ENCODE measurements at regions not wholly inside any gene's neighbourhood (a gene's known extent, or its start where the extent isn't known, plus 50 kb on each side); places are given as distances from the start of the nearest gene placed in this dataset.
A peak's percentile ranks its signal among the peaks of the same experiment; 100 is the strongest.

DNA sequence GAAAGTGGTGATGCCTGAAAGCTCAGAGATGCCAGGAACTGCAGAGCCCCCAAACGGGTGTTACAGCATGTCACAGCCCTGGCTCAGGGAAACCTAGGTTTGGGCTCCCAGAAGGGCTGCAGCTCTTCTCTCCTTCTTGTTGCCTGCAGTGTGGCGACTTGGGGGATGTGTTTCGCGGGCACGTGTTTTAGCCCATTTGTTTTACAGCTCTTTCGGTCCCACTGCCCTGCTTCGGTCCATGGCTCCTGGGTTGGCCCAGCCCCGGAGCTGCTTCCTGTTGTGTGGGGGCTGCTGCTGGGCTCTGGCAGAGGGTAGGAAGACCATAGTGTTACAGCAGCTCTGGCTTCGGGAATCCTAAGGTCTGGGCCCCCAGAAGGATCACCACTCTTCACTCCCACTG lies 222.9 kb upstream of the RIOK2 start:
- DNase-seq (ENCODE audit: low spot score), result no peak

DNA sequence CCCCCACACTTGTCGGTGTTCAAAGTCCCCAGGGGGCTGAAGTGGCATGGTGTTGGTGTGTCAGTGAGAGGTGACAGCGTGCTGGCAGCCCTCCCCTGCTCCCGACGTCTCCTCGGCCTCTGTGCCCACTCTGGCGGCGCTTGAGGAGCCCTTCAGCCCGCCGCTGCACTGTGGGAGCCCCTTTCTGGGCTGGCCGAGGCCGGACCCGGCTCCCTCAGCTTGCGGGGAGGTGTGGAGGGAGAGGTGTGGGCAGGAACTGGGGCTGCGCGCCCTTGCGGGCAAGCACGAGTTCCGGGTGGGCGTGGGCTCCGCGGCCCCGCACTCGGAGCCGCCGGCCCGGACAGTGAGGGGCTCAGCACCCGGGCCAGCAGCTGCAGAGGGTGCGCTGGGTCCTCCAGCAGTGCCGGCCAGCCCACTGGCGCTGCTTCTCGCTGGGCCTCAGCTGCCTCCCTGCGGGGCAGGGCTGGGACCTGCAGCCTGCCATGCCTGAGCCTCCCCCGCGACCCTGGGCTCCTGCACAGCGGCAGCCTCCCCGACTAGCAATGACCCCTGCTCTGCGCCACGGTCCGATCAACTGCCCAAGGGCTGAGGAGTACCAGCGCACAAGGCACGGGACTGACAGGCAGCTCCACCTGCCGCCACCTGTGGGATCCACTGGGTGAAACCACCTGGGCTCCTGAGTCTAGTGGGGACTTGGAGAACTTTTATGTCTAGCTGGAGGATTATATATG lies 224.1 kb upstream of the RIOK2 start:
- no peak for DNase-seq (ENCODE audit: low spot score)

DNA sequence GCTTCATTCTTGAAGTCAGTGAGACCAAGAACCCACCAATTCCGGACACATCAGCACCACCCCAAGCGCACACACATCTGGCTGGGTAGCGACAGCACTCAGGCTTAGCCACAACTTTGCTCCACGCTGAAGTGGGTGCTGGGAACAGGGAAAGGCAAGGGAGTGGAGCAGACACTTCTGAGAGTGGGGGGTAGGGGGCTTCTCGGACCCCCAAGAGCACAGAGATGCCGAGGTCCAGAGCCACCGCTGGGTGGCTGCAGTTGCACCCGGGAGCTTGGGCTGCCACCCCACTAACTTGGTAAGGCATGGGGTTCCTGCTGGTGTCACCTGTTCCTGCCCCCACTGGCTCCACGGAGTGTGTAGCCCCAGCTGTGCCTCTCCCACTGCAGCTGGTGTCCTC lies 225.3 kb upstream of the RIOK2 start:
- no peak for DNase-seq (ENCODE audit: low spot score)

DNA sequence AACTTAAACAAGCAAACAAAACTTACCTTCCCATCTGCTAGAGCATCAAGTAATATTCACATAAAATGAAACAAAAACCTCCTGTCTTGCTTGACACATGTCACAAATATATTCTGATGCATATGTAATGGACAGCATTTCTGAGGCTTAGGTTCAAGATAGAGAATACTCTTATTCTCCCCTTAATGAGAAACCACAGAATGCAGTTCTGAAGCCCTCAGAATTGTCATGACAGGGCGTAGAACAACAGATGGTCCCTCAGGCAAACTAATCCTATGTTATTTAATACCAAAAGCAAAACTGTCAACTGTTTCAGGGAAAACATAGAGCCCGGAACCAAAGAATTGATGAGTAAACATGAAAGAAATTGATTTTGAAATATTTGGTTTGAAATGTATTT lies 229.9 kb upstream of the RIOK2 start:
- DNase-seq (ENCODE audit: low spot score), result no peak

DNA sequence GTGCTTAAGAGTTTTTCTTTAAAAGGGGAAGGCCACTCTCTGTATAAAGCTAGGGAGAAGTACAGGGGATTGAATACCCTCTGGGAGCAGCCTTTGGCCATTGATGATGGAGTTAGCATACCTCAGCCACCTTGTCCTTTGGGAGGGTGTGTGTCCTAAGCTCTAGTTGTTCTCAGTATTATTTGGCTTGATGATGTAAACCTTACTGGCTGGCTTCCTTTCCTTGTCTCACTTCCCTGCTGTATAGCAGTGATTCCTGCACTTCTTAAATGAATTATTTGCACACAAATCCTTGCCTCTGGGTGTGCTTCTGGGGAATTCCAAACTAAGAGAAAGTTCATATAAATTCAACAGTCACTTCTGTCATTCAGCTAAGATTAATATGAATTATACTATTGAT lies 234.9 kb upstream of the RIOK2 start:
- no peak for DNase-seq (ENCODE audit: low spot score)

DNA sequence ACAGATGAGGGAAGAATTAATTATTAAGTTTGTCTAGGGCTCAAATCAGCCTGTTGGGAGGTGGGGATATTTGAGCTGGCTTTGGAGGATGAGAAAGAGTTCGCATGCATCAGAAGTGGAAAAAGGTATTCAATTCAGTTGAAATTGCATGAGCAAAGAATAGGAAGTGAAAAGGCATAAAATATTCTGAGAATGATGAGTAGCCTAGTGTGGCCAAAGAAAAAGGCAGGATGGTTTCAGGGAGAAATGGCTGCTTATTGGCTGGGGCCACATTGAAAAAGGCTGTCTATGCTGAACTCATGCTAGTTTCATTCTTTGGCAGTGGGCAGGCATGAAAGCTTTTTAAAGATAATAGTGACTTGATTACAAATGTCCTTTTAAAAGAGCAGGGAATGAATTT lies 235.4 kb upstream of the RIOK2 start:
- no peak for DNase-seq (ENCODE audit: low spot score)

DNA sequence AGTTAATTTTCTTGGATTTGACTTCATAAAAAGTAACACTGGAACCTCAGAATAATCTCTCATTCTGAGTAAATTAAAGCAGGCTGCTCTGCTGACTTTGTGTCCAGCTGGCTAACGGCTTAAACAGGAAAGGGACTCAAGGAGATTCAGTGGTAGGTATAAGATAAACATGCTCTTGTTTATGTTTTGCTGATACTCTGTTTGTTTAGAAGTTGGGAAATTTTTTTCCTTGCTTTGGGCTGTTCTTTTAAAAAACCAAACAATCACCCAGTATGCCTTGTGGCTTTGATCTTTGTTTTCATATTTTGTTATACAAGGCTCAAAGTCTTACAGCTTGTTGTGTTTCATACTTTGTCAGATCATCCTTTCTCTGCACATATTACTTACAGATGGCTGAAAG lies 237.6 kb upstream of the RIOK2 start:
- DNase-seq (ENCODE audit: low spot score), result no peak

DNA sequence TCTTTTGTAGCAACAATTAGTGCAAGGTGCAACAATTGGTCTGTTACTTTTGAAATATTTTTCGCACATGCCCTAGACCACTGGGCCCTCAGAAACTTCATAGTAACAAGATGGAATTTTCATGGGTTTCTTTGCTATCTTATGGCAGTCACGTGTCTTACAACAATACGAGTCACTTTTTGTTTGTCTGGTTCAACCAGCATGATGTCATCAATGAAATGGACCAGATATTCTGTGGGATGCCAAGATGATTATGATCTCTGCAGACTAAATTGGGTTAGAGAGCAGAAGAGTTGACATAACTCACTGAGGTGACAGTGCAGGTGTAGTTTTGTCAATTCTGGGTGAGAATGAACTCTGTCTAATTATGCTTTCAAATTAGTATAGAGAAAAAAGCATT lies 239.6 kb upstream of the RIOK2 start:
- no peak for DNase-seq (ENCODE audit: low spot score)

DNA sequence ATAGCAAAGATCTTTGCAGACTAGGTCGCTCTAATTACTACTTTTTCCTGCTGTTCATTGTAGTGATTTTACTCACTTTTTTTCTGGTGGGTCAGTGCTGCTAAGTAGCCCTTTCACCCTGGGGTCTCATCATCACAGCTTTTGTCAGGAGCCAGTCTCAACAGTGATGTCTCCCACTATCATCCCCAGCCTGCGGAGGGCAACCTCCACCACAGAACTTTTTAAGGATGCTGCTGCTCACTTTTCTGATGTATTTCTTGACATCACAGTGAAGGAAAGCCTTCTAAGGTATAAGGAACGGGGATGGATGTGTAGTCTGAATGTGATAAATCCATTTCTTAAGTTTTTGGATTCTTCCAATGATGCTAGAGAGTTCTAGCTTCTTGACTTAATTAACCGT lies 242.5 kb upstream of the RIOK2 start:
- peak; percentile 13 for DNase-seq (ENCODE audit: low spot score)

DNA sequence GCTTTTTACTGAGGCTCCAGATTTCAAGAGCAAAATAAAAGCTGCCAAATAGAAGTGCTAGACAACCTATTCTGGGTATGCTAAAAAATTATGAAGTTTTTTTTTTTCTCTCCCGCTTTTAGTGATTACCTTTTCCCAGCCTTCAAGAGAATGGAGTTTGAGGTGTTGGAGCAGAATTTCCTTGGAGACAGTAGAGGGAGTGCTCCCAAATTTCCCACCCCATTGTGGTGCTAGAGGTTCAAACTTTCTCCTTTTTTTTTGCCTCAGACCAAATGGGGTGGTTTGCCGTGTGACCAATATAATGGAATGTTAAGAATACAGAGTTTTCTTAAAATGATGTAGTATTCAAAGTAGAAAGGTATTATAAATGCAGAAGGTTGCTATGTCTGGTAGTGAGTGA lies 244.2 kb upstream of the RIOK2 start:
- DNase-seq (ENCODE audit: low spot score), result no peak

DNA sequence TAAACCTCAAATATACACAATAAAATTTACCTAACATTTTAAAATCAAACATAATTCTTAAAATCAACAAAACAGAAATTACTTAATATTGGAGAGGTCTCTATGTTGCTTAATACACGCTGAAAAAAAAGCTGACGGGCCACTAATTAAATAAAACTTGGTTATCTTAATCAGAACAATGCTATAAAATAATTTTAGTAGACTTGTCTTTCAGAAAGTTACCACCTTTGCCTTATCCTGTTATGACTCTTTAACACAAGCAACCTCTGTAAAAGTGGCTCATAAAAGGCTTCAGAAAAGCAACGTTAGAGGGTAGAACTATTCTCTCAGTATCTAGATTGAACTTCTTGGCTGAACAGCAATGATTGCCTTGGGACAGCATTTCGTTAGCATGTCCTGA lies 251.0 kb upstream of the RIOK2 start:
- DNase-seq (ENCODE audit: low spot score), result no peak

DNA sequence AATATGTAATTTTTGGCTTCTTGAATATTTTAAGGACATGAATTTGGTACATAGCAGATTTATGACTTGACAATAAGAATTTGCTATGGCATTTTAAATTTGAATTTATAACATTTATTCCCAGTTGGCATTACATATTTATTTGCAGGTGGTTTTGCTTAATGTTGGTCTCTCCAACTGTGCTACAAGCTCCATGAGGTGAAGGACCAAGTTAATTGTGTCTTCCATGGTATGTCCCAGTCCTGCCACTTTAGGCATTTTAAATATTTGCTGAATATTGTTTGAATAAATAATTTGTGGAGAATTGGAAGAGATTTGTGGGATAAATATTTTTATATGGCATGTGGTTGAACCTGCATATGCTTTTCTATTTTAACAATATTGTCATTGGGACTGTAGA lies 253.4 kb upstream of the RIOK2 start:
- no peak for DNase-seq (ENCODE audit: low spot score)

DNA sequence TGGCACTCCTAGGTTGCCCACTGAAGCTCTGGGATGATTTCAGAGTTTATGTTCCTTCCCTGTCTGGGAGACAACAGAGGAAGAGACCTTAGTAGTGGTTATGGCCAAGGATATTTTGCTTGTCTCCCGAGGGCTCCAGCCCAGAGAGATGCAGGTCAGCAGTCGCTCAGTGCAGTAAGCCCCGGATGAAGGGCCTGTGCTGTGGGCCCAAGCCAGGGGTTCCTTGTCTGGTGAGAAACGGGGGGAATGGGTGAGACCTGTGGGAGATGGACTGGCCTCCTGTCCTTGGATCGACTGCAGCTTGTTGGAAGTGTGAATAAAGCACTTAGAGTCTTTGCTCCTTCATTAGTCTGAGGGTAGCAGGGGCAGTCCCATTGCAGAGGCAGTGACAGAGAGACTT lies 260.7 kb upstream of the RIOK2 start:
- no peak for DNase-seq (ENCODE audit: low spot score)

DNA sequence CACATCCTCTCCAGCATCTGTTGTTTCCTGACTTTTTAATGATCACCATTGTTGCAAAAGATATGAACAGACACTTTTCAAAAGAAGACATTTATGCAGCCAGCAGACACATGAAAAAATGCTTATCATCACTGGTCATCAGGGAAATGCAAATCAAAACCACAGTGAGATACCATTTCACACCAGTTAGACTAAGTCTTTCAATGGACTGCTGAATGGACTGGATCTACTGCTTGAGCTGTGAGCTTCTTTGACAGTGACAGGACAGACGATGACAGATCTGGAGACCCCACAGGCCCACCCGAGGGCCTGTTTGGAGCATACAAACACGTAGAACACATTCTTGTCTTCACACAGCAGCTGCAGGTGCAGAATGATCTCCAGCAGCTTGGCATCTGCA lies 266.1 kb upstream of the RIOK2 start:
- no peak for DNase-seq (ENCODE audit: low spot score)

DNA sequence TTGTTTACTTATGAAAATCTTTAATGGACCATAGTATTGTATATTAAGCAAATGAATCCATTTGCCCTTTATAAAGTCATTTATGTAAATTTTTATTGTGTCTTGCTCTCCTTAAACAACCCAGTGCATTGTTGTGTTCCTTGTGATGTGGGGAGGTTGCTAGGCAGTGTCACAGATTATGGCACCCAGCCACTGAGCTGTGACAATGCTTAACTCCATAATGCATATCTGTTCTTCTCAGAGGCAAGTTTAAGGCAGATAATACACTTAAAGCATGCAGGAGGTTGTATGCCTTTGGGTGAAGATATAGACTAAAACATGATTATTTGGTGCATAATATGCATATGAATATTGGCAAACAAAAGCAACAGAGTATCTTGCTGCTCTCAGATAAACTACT lies 269.6 kb upstream of the RIOK2 start:
- DNase-seq (ENCODE audit: low spot score), result no peak

DNA sequence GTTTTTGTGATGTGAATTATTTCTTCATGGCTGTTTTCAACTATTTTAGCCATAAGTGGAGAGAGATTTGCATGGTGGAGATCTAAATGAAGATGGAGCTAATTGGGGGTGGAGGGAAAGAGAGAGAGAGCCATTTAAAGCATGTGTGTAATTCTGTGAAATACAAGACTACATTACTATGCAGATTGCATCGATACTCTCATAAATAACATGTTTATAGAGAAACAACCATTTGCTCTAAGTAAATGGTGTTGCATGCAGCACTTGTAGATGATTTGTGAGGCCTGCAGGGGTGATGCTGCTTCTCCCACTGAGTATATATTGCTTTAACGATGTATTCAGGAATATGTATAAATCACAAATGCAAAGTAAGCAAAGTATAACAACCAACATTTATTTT lies 270.2 kb upstream of the RIOK2 start:
- no peak for DNase-seq (ENCODE audit: low spot score)

DNA sequence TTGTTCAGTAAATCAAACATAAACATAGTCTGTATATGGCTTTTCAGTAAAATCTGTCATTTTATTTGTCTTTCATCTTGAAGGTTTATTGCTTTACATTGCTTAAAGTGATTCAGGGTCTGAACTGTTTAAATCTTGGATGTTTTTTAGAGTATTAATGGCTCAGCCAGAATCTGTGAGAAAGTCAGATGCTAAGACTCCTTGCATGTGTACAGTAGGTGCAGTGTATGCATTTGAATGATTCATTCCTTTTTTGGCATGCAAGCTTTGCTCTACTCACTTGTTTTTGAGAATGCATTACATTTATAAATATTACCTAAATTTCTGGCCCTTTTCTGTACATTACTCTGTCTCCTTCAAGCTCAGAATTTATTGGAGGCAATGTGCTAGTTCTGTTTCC lies 271.0 kb upstream of the RIOK2 start:
- DNase-seq (ENCODE audit: low spot score), result no peak

DNA sequence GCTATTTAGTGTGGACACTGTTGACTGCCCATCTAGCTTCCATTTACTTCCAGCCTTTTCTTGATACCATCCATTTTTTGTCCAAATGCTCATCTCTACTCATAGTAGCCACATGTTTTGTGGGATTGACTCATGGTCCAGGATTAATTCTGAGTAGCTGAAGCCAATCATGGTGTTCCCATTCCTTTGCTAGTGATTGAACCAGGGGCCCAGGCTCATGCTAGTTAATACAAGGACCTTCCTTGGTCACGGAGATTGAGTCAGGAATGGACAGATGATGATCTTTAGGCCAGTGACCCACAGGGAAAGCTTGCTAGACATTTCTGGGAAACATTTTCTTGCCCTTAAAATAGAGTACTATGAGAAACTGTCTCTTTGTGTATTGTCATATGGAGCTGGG lies 272.9 kb upstream of the RIOK2 start:
- no peak for DNase-seq (ENCODE audit: low spot score)

DNA sequence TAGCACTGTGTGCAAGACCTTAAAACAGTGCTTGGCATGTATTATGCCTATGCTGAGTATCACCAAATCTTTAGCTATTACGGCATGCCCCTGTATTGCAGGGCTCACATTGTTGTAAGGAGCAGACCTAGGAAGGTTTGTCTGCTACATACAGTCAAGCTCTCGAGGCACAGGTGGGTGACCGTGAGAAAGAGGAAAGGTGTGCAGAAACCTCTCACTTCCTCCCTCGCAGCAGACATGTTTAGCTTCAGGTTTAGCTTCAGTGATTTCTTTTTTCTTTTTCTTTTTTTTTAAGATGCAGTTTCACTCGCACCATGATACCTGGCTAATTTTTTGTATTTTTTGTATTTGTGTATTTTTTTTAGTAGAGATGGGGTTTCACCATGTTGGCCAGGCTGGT lies 275.8 kb upstream of the RIOK2 start:
- DNase-seq (ENCODE audit: low spot score), result no peak

DNA sequence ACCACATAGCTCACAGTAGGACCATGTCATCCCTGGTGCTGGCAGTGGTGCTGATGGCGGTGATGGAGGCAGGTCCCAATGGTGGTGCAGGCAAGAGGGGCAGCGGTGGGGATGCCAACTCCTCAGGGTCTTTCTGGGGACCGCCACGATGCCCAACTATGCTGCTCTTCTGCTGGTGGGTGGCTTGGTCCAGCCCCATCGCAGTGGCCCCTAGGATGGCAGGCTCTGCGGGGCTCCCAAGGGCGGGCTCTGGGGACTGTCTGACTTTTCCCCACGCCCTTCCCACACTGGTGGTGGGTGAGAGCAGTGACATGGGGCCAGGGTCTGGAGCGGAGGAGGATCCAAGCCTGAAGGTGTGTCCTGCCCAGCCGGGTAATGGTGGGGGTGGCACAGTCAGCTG lies 288.9 kb upstream of the RIOK2 start:
- DNase-seq (ENCODE audit: low spot score), result no peak

DNA sequence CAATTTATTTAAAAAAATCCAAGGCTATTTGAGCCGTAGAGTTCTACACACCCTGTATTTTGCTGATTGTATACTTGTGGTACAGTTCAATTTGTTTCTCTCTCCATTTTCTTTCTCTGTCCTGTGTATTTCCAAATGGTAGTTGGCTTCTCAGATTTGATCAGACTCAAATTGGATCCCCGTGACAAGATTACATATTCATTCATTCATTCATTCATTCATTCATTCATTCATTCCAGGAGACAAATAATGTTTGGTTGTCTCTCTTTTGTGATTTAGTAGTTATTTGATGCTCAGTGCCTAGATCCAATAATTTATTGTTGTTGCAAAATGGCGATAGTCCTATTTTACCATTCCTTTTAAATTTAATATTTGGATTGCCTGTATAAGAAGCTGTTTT lies 292.8 kb upstream of the RIOK2 start:
- DNase-seq (ENCODE audit: low spot score), result no peak

DNA sequence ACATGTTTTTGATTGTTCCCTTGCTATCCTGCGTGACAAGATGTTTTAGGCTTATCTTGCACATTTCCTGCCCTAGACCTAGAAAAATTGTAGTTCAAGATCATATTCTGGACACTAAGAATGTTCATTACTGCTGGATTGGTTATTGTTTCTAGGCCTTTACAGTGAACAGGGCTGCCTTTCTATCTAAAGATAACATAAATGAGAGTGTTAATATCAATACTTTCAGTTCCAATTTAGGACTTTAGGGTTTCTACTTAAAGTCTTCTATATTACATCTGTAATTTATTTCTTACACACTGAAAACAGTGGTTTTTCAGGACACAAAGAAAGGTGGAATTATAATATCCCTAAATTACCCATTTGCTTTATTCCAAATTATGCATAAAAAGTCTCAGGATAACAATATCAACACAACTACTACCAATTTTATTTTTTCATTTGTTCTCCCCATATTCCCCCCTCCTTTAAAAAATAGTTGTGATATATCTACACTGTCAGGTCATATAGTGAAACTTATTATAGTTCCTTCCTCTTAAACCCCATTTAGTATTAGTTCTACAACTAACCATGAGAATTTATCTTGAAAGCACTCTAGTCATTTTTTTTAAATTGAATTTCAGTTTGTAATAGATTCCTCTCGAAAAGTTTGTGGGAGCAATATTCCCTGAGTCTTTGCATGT lies 293.9 kb upstream of the RIOK2 start:
- no peak for DNase-seq (ENCODE audit: low spot score)

DNA sequence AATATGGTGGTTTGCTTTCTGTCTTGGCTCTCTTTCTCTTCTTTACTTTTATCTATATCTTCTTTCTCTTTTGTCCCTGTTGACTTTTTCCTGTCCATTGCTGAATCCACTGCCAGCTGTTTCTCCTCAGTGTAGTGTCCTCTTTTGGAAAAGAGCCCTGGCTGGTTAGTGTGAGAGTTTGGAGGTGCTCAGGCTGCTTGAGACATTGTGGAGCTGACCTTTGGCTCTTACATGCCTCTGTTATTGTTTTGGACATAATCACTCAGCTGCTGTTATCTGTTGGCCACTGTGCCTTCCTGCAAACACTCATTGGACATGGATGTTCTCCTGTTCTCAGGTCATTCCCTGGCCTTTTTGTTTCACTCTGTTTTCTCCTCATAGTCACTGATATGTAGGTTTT lies 295.4 kb upstream of the RIOK2 start:
- DNase-seq (ENCODE audit: low spot score), result no peak

DNA sequence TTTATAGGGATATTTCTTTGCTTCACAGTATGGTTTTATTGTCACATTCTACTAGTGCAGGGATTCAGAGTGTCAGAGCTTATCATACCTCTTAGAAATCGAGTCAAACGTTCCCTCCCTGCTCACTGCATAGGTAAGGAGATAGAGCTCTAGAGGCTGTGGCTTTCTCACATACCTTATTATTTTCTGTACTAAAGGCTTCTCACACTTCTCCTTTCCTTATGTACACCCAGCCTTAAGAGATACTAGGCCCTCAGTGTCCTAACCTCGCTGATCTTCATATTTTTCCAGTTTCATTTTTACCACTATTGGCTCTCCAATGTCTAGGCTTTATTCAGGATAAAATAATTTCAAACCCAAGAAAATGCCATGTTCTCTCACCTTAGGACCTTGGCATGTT lies 297.3 kb upstream of the RIOK2 start:
- no peak for DNase-seq (ENCODE audit: low spot score)

Data from AG20443 (cell line).